Calu3 (cell line): ENCODE measurements at regions not wholly inside any gene's neighbourhood (a gene's known extent, or its start where the extent isn't known, plus 50 kb on each side); places are given as distances from the start of the nearest gene placed in this dataset.

Experiments used
- BruUV-seq: library from RNA; stranded (reverse); fragments of 400-500 nt; replicated peaks from 2 replicates; lab custom pipeline; 2021; lab: Mats Ljungman, UMichigan
- CTCF ChIA-PET: fragments of 300-600 bp; sonication (Branson Sonifier 250); formaldehyde crosslinking; loops from one replicate; lab custom pipeline; 2022; ENCODE audit warnings: antibody characterized with exemption; lab: Charles Lee
- DNase-seq: peaks from one replicate; pipeline ENCODE4 v3.0.0; 2022
- H3K27ac Mint-ChIP-seq: one replicate; pipeline ENCODE4 v1.8.0; 2022; ENCODE audit warnings: mixed read lengths; ENCODE audit not compliant: unreplicated experiment
- H3K27me3 Mint-ChIP-seq: one replicate; pipeline ENCODE4 v1.8.0; 2022; ENCODE audit warnings: mixed read lengths; ENCODE audit not compliant: unreplicated experiment
- H3K36me3 Mint-ChIP-seq: one replicate; pipeline ENCODE4 v1.8.0; 2022; ENCODE audit warnings: mild to moderate bottlenecking, moderate library complexity, mixed read lengths; ENCODE audit not compliant: insufficient read depth, unreplicated experiment
- H3K4me1 Mint-ChIP-seq: one replicate; pipeline ENCODE4 v1.8.0; 2022; ENCODE audit warnings: mild to moderate bottlenecking, low read depth, mixed read lengths; ENCODE audit not compliant: unreplicated experiment
- H3K4me3 Mint-ChIP-seq: one replicate; pipeline ENCODE4 v1.8.0; 2022; ENCODE audit warnings: mild to moderate bottlenecking, low read depth, moderate library complexity, mixed read lengths; ENCODE audit not compliant: unreplicated experiment
- H3K9me3 Mint-ChIP-seq: one replicate; pipeline ENCODE4 v1.8.0; 2022; ENCODE audit warnings: low read depth, mixed read lengths; ENCODE audit not compliant: unreplicated experiment
- intact Hi-C: fragments of 100-400 bp; cut with micrococcal nuclease; formaldehyde crosslinking; loops from one replicate; pipeline ENCODE4 v1.10.0; 2022; ENCODE audit not compliant: unreplicated experiment
- TF ChIP-seq, protein P1 (sequence below): fragments of 200-600 bp; IDR thresholded peaks from one replicate; pipeline ENCODE4 v1.8.0; 2022; ENCODE audit warnings: antibody characterized with exemption; ENCODE audit not compliant: unreplicated experiment

DNA sequence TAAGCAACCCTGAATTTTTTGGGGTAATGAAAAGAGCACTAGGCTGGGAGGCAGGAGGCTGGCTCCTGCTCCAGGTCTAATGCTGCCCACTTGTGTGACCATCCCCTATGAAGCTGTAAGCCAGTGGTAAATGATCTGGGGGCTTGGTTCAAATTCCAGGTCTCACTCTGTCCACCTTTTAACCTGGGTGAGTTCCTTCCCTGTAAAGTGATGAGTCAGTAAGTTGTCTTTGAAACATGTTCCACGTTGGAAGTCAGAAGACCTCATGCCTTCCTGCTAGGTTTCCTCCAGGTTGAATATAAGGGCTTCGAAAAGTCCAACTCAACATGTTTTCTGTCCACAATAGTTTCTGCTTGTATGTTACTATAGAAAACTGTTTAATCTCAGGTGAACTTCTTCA is 160.9 kb upstream of the MYT1L start:
- intact Hi-C loops, result no loop called here
- H3K27me3 Mint-ChIP-seq, result no peaks in the 10 kb centered on the region

DNA sequence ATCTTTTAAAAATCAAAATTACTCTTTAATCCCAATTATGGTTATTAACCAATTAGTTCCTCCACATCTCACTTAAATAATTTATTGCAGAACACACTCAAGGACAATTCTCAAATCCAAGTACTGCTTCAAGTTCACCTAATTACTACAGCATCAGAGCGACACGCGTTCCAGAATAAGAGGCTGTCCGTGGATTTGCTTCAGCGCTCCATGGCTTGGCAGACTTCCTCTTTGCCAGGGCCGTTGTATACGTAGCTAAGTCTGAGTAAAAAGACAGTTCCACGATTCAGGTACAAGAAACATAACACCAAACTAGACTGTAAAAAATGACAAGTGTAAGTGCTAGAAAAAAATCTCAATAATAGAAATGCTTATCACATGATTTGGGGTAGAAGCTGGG is 153.2 kb upstream of the MYT1L start:
- Mint-ChIP-seq H3K4me1 (no peaks in the 10 kb centered on the region), H3K4me3 (no peak overlapping the region), H3K27ac (no peak overlapping the region), H3K9me3 (peaks cover 12% of the 10 kb centered on the region), H3K36me3 (no peaks in the 10 kb centered on the region), H3K27me3 (no peaks in the 10 kb centered on the region)
- BruUV-seq, result no TSS peak
- DNase-seq, result no peak
- TF ChIP-seq, protein P1, sequence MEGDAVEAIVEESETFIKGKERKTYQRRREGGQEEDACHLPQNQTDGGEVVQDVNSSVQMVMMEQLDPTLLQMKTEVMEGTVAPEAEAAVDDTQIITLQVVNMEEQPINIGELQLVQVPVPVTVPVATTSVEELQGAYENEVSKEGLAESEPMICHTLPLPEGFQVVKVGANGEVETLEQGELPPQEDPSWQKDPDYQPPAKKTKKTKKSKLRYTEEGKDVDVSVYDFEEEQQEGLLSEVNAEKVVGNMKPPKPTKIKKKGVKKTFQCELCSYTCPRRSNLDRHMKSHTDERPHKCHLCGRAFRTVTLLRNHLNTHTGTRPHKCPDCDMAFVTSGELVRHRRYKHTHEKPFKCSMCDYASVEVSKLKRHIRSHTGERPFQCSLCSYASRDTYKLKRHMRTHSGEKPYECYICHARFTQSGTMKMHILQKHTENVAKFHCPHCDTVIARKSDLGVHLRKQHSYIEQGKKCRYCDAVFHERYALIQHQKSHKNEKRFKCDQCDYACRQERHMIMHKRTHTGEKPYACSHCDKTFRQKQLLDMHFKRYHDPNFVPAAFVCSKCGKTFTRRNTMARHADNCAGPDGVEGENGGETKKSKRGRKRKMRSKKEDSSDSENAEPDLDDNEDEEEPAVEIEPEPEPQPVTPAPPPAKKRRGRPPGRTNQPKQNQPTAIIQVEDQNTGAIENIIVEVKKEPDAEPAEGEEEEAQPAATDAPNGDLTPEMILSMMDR, result no peak
- CTCF ChIA-PET, result no interaction called here
- intact Hi-C loops, result no loop called here

More for the DNA sequence above, 160.9 kb upstream of the MYT1L start:
- peaks cover 18% of the 10 kb centered on the region for H3K9me3 Mint-ChIP-seq
- H3K4me1 Mint-ChIP-seq, result no peaks in the 10 kb centered on the region
- no peak for DNase-seq
- no peak overlapping the region for H3K27ac Mint-ChIP-seq
- TF ChIP-seq, protein P1, result no peak
- no peaks in the 10 kb centered on the region for H3K36me3 Mint-ChIP-seq
- no TSS peak for BruUV-seq
- H3K4me3 Mint-ChIP-seq, result no peak overlapping the region
- CTCF ChIA-PET, result no interaction called here

DNA sequence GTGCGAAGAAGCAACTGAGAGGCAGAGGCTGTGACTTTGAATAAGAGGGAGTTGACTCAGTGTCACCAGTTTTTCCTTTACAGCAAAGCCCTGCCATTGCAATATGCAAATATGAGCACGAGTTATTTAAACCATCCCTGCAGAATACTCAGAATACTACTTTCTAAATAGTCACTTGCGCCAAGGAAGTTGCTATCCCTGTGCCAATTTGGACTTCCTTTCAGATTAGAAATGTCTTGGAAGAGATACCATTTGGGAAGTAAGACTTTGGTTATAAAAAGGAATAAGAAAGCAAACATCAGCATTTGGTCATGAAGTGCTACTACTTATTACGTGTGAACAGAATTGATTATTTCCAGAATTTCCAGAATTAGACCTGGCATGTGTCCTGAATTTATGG is 151.8 kb upstream of the MYT1L start:
- Mint-ChIP-seq H3K27ac (no peak overlapping the region), H3K36me3 (no peaks in the 10 kb centered on the region), H3K9me3 (peaks cover 16% of the 10 kb centered on the region), H3K4me3 (no peak overlapping the region), H3K4me1 (no peaks in the 10 kb centered on the region), H3K27me3 (no peaks in the 10 kb centered on the region)
- no peak for DNase-seq
- intact Hi-C loops, result no loop called here
- BruUV-seq, result no TSS peak
- TF ChIP-seq, protein P1, result no peak
- CTCF ChIA-PET, result no interaction called here

DNA sequence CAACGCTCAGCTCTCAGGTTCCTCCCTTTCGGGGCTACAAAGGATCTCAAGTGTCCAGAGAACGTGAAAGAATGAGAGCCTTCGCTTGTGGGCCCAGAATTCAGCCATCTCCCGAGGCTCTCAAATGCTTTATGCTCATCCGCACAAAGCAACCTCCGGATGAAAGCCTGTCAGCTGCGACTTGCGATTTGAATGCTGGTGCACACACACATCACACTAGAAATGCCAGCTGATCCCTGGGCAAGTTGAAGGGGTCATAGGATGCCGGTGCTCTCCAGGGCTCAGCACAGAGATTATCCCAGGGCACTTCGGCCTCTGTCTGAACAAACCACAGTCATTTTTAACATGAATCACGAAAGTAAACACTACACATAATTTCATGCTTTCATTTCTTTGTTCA is 141.8 kb upstream of the MYT1L start:
- Mint-ChIP-seq H3K27ac (no peak overlapping the region), H3K4me3 (no peak overlapping the region), H3K27me3 (no peaks in the 10 kb centered on the region), H3K4me1 (no peaks in the 10 kb centered on the region), H3K9me3 (peaks cover 32% of the 10 kb centered on the region), H3K36me3 (no peaks in the 10 kb centered on the region)
- BruUV-seq, result no TSS peak
- intact Hi-C loops, result no loop called here
- CTCF ChIA-PET, result no interaction called here
- no peak for DNase-seq
- TF ChIP-seq, protein P1, result no peak
